NT2/D1 (cell line): ENCODE measurements at regions not wholly inside any gene's neighbourhood (a gene's known extent, or its start where the extent isn't known, plus 50 kb on each side); places are given as distances from the start of the nearest gene placed in this dataset.

Source experiments
- SUZ12 ChIP-seq: IDR thresholded peaks from 2 replicates; pipeline ENCODE4 v1.6.1; 2011; ENCODE audit not compliant: insufficient read length, insufficient read depth; ENCODE audit errors: extremely low read depth
- YY1 ChIP-seq: IDR thresholded peaks from 2 replicates; pipeline ENCODE4 v1.6.1; 2011; ENCODE audit not compliant: insufficient read length, insufficient read depth

- TF ChIP-seq YY1 (no peak), SUZ12 (no peak)
Observed at GRCh38 chr1:198849093-198849492, 210.3 kb downstream of the PTPRC start.
